ENCODE measurements at regions not wholly inside any gene's neighbourhood (a gene's known extent, or its start where the extent isn't known, plus 50 kb on each side); places are given as distances from the start of the nearest gene placed in this dataset.

DNA sequence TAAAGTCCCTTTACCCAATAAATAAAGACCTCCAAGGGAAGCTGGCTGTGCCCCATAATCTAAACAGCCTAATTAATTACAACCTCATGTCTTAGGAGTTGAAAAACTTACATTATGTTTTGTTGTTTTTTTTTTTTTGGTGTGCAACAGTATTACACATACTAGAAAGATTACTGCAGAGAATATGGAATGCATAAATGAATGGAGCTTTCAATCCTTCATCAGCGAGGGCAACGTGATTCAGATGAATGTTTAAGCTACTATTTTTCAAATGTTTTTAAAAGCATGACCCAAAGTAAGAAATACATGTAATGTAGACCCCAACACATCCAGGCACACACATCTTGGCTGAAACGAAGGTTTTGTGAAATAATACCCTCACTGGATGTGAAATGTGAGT lies 167.1 kb upstream of the FN1 start:
- Histone ChIP-seq H3K36me3 (replicated peaks in 1 of 2; ENCODE audit: control insufficient read depth in 1 of 2, insufficient read depth in 2 of 2, low read length in 2 of 2) (no peaks in the 10 kb centered on the region), H3K4me1 (ENCODE audit: insufficient read depth, low read length) (peaks cover 7% of the 10 kb centered on the region), H3K4me3 (replicated peaks in 1 of 3; ENCODE audit: insufficient read depth in 1 of 3, low read depth in 2 of 3, low read length in 3 of 3) (no peak overlapping the region), H3K9me3 (ENCODE audit: low read length) (no peaks in the 10 kb centered on the region), H3K27me3 (ENCODE audit: control insufficient read depth in 1 of 2, insufficient read depth in 2 of 2, low read length in 2 of 2) (no peaks in the 10 kb centered on the region), H3K79me2 (ENCODE audit: insufficient read depth, low read length) (no peaks in the 10 kb centered on the region), H3K4me2 (ENCODE audit: low read depth, low read length) (no peak overlapping the region), H2AFZ (ENCODE audit: low read length) (no peak overlapping the region), H4K20me1 (ENCODE audit: insufficient read depth, low read length) (no peaks in the 10 kb centered on the region), H3K9ac (ENCODE audit: insufficient read depth, low read depth, low read length) (no peak overlapping the region), H3K27ac (ENCODE audit: extremely low read length, insufficient read depth, low read length) (no peak overlapping the region)
- 61% methylated on average over 3 of the region's 3 CpGs for WGBS (ENCODE audit: low lambda C conversion rate)
- in situ Hi-C loops (cut with HindIII; ENCODE audit: extremely low pct_ligation_motif_present, low pct_unique_long_range_greater_than_20kb) (no loop called here), intact Hi-C loops (cut with micrococcal nuclease; ENCODE audit: unreplicated experiment) (no loop called here)
- no TSS peak for BruUV-seq (replicated peaks)
- ATAC-seq (no peak), FAIRE-seq (no peak), DNase-seq (ENCODE audit: low spot score) (no peak)
- no peak for TF ChIP-seq EHMT2 (IDR thresholded peaks at IDR 0.05; ENCODE audit: borderline replicate concordance, low read depth, low read length)
- TF ChIP-seq KDM4B (CRISPR knock-in tag; IDR thresholded peaks at IDR 0.05) = no peak
- no peak for TF ChIP-seq MZF1 (CRISPR knock-in tag; IDR thresholded peaks at IDR 0.05; ENCODE audit: borderline replicate concordance)
- TF ChIP-seq, protein P1, sequence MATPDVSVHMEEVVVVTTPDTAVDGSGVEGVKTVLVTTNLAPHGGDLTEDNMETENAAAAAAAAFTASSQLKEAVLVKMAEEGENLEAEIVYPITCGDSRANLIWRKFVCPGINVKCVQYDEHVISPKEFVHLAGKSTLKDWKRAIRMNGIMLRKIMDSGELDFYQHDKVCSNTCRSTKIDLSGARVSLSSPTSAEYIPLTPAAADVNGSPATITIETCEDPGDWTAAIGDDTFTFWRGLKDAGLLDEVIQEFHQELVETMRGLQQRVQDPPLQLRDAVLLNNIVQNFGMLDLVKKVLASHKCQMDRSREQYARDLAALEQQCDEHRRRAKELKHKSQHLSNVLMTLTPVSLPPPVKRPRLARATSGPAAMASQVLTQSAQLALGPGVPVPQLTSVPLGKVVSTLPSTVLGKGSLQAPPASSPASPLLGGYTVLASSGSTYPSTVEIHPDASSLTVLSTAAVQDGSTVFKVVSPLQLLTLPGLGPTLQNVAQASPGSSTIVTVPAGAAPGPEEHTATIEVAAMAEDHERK (CRISPR knock-in tag; IDR thresholded peaks at IDR 0.05; ENCODE audit: low read depth) = no peak
- no peak for TF ChIP-seq ARHGAP35 (CRISPR knock-in tag; IDR thresholded peaks at IDR 0.05; ENCODE audit: borderline replicate concordance)
- TF ChIP-seq, protein P2, sequence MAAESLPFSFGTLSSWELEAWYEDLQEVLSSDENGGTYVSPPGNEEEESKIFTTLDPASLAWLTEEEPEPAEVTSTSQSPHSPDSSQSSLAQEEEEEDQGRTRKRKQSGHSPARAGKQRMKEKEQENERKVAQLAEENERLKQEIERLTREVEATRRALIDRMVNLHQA (CRISPR knock-in tag; IDR thresholded peaks at IDR 0.05) = no peak
- TF ChIP-seq MATR3 (CRISPR knock-in tag; IDR thresholded peaks at IDR 0.05) = no peak
- TF ChIP-seq, protein P3, sequence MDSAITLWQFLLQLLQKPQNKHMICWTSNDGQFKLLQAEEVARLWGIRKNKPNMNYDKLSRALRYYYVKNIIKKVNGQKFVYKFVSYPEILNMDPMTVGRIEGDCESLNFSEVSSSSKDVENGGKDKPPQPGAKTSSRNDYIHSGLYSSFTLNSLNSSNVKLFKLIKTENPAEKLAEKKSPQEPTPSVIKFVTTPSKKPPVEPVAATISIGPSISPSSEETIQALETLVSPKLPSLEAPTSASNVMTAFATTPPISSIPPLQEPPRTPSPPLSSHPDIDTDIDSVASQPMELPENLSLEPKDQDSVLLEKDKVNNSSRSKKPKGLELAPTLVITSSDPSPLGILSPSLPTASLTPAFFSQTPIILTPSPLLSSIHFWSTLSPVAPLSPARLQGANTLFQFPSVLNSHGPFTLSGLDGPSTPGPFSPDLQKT (CRISPR knock-in tag; IDR thresholded peaks at IDR 0.05; ENCODE audit: borderline replicate concordance) = no peak
- no peak for TF ChIP-seq YEATS2 (CRISPR knock-in tag; IDR thresholded peaks at IDR 0.05; ENCODE audit: borderline replicate concordance)
- CTCF ChIA-PET (ENCODE audit: low intra/inter-chr PET ratio, low total read pairs) = no interaction called here
- POLR2A ChIA-PET = interaction anchor here (0.6 kb wide), 1 partner anchor 231 kb away, joined by 4 read pairs; no protein-coding TSS in a partner anchor

All from HepG2 (cell line).